ENCODE measurements at regions not wholly inside any gene's neighbourhood (a gene's known extent, or its start where the extent isn't known, plus 50 kb on each side); places are given as distances from the start of the nearest gene placed in this dataset.

- TF ChIP-seq POLR2A (IDR thresholded peaks at IDR 0.05; ENCODE audit: extremely low read depth, insufficient read length): no peak
- TF ChIP-seq, protein P1, sequence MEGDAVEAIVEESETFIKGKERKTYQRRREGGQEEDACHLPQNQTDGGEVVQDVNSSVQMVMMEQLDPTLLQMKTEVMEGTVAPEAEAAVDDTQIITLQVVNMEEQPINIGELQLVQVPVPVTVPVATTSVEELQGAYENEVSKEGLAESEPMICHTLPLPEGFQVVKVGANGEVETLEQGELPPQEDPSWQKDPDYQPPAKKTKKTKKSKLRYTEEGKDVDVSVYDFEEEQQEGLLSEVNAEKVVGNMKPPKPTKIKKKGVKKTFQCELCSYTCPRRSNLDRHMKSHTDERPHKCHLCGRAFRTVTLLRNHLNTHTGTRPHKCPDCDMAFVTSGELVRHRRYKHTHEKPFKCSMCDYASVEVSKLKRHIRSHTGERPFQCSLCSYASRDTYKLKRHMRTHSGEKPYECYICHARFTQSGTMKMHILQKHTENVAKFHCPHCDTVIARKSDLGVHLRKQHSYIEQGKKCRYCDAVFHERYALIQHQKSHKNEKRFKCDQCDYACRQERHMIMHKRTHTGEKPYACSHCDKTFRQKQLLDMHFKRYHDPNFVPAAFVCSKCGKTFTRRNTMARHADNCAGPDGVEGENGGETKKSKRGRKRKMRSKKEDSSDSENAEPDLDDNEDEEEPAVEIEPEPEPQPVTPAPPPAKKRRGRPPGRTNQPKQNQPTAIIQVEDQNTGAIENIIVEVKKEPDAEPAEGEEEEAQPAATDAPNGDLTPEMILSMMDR (IDR thresholded peaks at IDR 0.05; ENCODE audit: low read depth, low read length): no peak
Measured at GRCh38 chr9:108217431-108218349, 638.1 kb downstream of the ACTL7B start.
